K562 (cell line): ENCODE measurements at regions not wholly inside any gene's neighbourhood (a gene's known extent, or its start where the extent isn't known, plus 50 kb on each side); places are given as distances from the start of the nearest gene placed in this dataset.

Experiments used
- ATAC-seq: fragments of 200-7000 bp; cut with Tn5 transposase; 3 replicates; pipeline ENCODE4 v1.9.1; 2020; ENCODE audit warnings: moderate library complexity
- BruUV-seq: library from RNA; stranded (reverse); fragments of 400-500 nt; replicated peaks from 2 replicates; lab custom pipeline; 2021; lab: Mats Ljungman, UMichigan
- CTCF ChIA-PET: fragments of 300-600 bp; formaldehyde crosslinking; extraction: SDS; loops from one replicate; lab custom pipeline; 2021; ENCODE audit warnings: low intra/inter-chr PET ratio; lab: Yijun Ruan, JAX
- POLR2A ChIA-PET: fragments of 300-600, 350-650 bp; sonication (Branson Sonifier 250); formaldehyde crosslinking; extraction: SDS; loops from one replicate; lab custom pipeline; 2021; ENCODE audit warnings: antibody characterized with exemption, inconsistent platforms; lab: Yijun Ruan, JAX
- DNase-seq, 4 experiments: peaks; one replicate each; pipeline versions ENCODE4 v3.0.0 to v3.0.0-alpha.2; 2011 to 2018; ENCODE audit warnings: low spot score in 3 of 4, mixed read lengths in 3 of 4; ENCODE audit errors: extremely low read depth in 1 of 4
- FAIRE-seq: peaks from 2 replicates; lab custom pipeline; 2011; peaks lifted over from hg19 to GRCh38; lab: Jason Lieb, UNC
- H2AFZ ChIP-seq: 2 replicates; pipeline ENCODE4 v1.6.0; 2011; ENCODE audit warnings: low read depth, low read length, control low read depth, inconsistent platforms
- H3K27ac ChIP-seq: fragments of 200-600 bp; 3 replicates; pipeline ENCODE4 v1.8.0; 2011; ENCODE audit warnings: low read depth, mild to moderate bottlenecking, control low read depth, inconsistent platforms, low read length, moderate library complexity, mixed read lengths; ENCODE audit errors: extremely low read depth
- H3K27me3 ChIP-seq, 2 experiments: fragments of 300-600 bp in 1 of 2; 2 replicates in 1 of 2; 3 replicates in 1 of 2; pipeline versions ENCODE4 v1.6.0 to v1.8.0; 2011; ENCODE audit warnings: inconsistent platforms in 2 of 2, low read length in 2 of 2, mild to moderate bottlenecking in 1 of 2, mixed read lengths in 1 of 2, moderate library complexity in 1 of 2; ENCODE audit not compliant: control insufficient read depth in 2 of 2, insufficient read depth in 2 of 2
- H3K36me3 ChIP-seq: fragments of 300-600 bp; 3 replicates; pipeline ENCODE4 v1.8.0; 2011; ENCODE audit warnings: mild to moderate bottlenecking, low read length, inconsistent platforms; ENCODE audit not compliant: control insufficient read depth, insufficient read depth
- H3K4me1 ChIP-seq, 2 experiments: fragments of 200-600 bp in 1 of 2; replicated peaks in 1 of 2; 2 replicates in 1 of 2; 3 replicates in 1 of 2; pipeline versions ENCODE4 v1.5.1 to v1.8.0; 2011; ENCODE audit warnings: inconsistent platforms in 2 of 2, low read length in 2 of 2, mild to moderate bottlenecking in 1 of 2, mixed read lengths in 1 of 2, moderate library complexity in 1 of 2; ENCODE audit not compliant: control insufficient read depth in 2 of 2, insufficient read depth in 2 of 2
- H3K4me2 ChIP-seq: 2 replicates; pipeline ENCODE4 v1.6.1; 2011; ENCODE audit warnings: low read length, control low read depth, inconsistent platforms, mixed read lengths; ENCODE audit not compliant: insufficient read depth
- H3K4me3 ChIP-seq: fragments of 200-600 bp; sonication (generic), shearing (Covaris generic); 2 replicates; pipeline ENCODE4 v1.5.1; 2016; ENCODE audit warnings: control low read depth, inconsistent platforms
- H3K79me2 ChIP-seq: fragments of 200-600 bp; 3 replicates; pipeline ENCODE4 v1.8.0; 2011; ENCODE audit warnings: low read length, inconsistent platforms; ENCODE audit not compliant: control insufficient read depth, insufficient read depth
- H3K9ac ChIP-seq, 2 experiments: 2 replicates each; pipeline versions ENCODE4 v1.6.0 to v1.6.1; 2011; ENCODE audit warnings: low read depth in 2 of 2, low read length in 2 of 2, control low read depth in 1 of 2, inconsistent platforms in 1 of 2, mild to moderate bottlenecking in 1 of 2, mixed read lengths in 1 of 2; ENCODE audit not compliant: insufficient read depth in 1 of 2
- H3K9me1 ChIP-seq: one replicate; pipeline ENCODE4 v1.6.0; 2011; ENCODE audit warnings: inconsistent platforms, mild to moderate bottlenecking, low read length, moderate library complexity; ENCODE audit not compliant: control insufficient read depth, insufficient read depth
- H3K9me3 ChIP-seq: replicated peaks from 2 replicates; pipeline ENCODE4 v1.5.1; 2011; ENCODE audit warnings: low read depth, low read length, inconsistent platforms; ENCODE audit not compliant: control insufficient read depth, insufficient read depth
- H4K20me1 ChIP-seq: replicated peaks from 2 replicates; pipeline ENCODE4 v1.6.1; 2011; ENCODE audit warnings: low read length, inconsistent platforms, mixed read lengths; ENCODE audit not compliant: control insufficient read depth, insufficient read depth
- CTBP1 ChIP-seq: fragments of 450-650 bp; IDR thresholded peaks from 2 replicates; pipeline ENCODE4 v1.6.1; 2016; ENCODE audit warnings: borderline replicate concordance
- CTCF ChIP-seq, 3 experiments: IDR thresholded peaks in 2 of 3; conservative IDR thresholded peaks in 1 of 3; 2 replicates each; pipeline ENCODE4 v1.5.1; 2011 to 2012; ENCODE audit warnings: low read length in 3 of 3, mild to moderate bottlenecking in 3 of 3, control low read depth in 2 of 3, improper control_type of control experiment in 1 of 3, inconsistent platforms in 1 of 3, low read depth in 1 of 3, mixed read lengths in 1 of 3, moderate library complexity in 1 of 3; ENCODE audit not compliant: insufficient read depth in 2 of 3
- EZH2 ChIP-seq: IDR thresholded peaks from 2 replicates; pipeline ENCODE4 v1.6.1; 2012; ENCODE audit warnings: low read depth, mild to moderate bottlenecking, inconsistent platforms, low read length, borderline replicate concordance
- HMGXB4 ChIP-seq: sonication (generic); formaldehyde crosslinking; IDR thresholded peaks from 2 replicates; pipeline ENCODE4 v1.8.1; 2023; ENCODE audit warnings: mild to moderate bottlenecking, missing genetic modification reagents
- KLF13 ChIP-seq: fragments of 450-650 bp; IDR thresholded peaks from 2 replicates; pipeline ENCODE4 v1.6.1; 2016; ENCODE audit warnings: missing genetic modification characterization, low read depth, mild to moderate bottlenecking, missing compliant biosample characterization, moderate library complexity, borderline replicate concordance
- MED1 ChIP-seq: sonication (generic); formaldehyde crosslinking; IDR thresholded peaks from 2 replicates; pipeline ENCODE4 v1.8.1; 2023; ENCODE audit warnings: missing genetic modification reagents, borderline replicate concordance
- PRMT5 ChIP-seq: sonication (generic); formaldehyde crosslinking; IDR thresholded peaks from 2 replicates; pipeline ENCODE4 v1.5.0; 2020; ENCODE audit warnings: missing genetic modification reagents
- PYGO2 ChIP-seq: fragments of 450-650 bp; IDR thresholded peaks from 2 replicates; pipeline ENCODE4 v1.6.1; 2016; ENCODE audit warnings: mild to moderate bottlenecking, missing genetic modification characterization, moderate library complexity, missing compliant biosample characterization
- TBP ChIP-seq: optimal IDR thresholded peaks from 2 replicates; pipeline ENCODE3; 2011; ENCODE audit warnings: low read depth, low read length, improper control_type of control experiment
- ZC3H11A ChIP-seq: IDR thresholded peaks from 2 replicates; pipeline ENCODE4 v1.6.1; 2012; ENCODE audit warnings: low read depth, low read length, improper control_type of control experiment
- ZNF212 ChIP-seq: fragments of 450-650 bp; formaldehyde crosslinking; IDR thresholded peaks from 2 replicates; pipeline ENCODE4 v1.4.0; 2020; ENCODE audit warnings: mild to moderate bottlenecking
- ZNF277 ChIP-seq: fragments of 250-450 bp; sonication (Bioruptor Pico); IDR thresholded peaks from 2 replicates; pipeline ENCODE4 v1.8.0; 2022; ENCODE audit warnings: inconsistent platforms, mild to moderate bottlenecking, moderate library complexity, borderline replicate concordance
- ZNF699 ChIP-seq: fragments of 250-450 bp; sonication (Bioruptor Pico); IDR thresholded peaks from 2 replicates; pipeline ENCODE4 v1.8.0; 2021; ENCODE audit warnings: mild to moderate bottlenecking, moderate library complexity; ENCODE audit not compliant: insufficient replicate concordance
- in situ Hi-C: fragments of 300-500 bp; cut with MboI; formaldehyde crosslinking; loops from 4 replicates; pipeline ENCODE4 v1.15.0; 2018; ENCODE audit warnings: inconsistent platforms, mixed read lengths
- intact Hi-C: fragments of 100-400 bp; cut with micrococcal nuclease; formaldehyde crosslinking; loops from 2 replicates; pipeline ENCODE4 v1.14.2; 2022

- TF ChIP-seq CTCF (IDR thresholded peaks at IDR 0.05 in 2 of 3, conservative IDR thresholded peaks at IDR 0.05 in 1 of 3; ENCODE audit: insufficient read depth in 2 of 3, low read depth in 1 of 3, low read length in 3 of 3) (no peak), TBP (no peak), ZC3H11A (no peak), CTBP1 (no peak), ZNF277 (CRISPR knock-in tag) (no peak), MED1 (no peak), ZNF699 (CRISPR knock-in tag) (no peak)
Measured at GRCh38 chr2:195458936-195459335, 198.1 kb upstream of the SLC39A10 start (continued).

- in situ Hi-C loops (no loop called here), intact Hi-C loops (no loop called here)
- H4K20me1 ChIP-seq: no peaks in the 10 kb centered on the region
Measured at GRCh38 chr2:195457873-195458272, 199.2 kb upstream of the SLC39A10 start.

More at GRCh38 chr2:195457873-195458272, 199.2 kb upstream of the SLC39A10 start:
- no TSS peak for BruUV-seq
- ChIA-PET CTCF (no interaction called here), POLR2A (no interaction called here)
- Histone ChIP-seq H3K9me3 (no peaks in the 10 kb centered on the region), H3K36me3 (no peaks in the 10 kb centered on the region), H3K27ac (no peak overlapping the region), H2AFZ (no peak overlapping the region), H3K27me3 (no peaks in the 10 kb centered on the region), H3K4me3 (no peak overlapping the region), H3K9me1 (no peaks in the 10 kb centered on the region), H3K9ac (no peak overlapping the region), H3K4me2 (no peak overlapping the region), H3K79me2 (no peaks in the 10 kb centered on the region), H3K4me1 (no peaks in the 10 kb centered on the region)
- peak; percentile 79 for FAIRE-seq
- TF ChIP-seq EZH2 (no peak), PRMT5 (CRISPR knock-in tag) (no peak), PYGO2 (tag) (no peak), KLF13 (tag) (no peak), ZNF212 (CRISPR knock-in tag) (no peak), HMGXB4 (no peak)
- no peak for DNase-seq
- peak; percentile 66; the same call in 1 of the 3 replicates for ATAC-seq
